ENCODE measurements at regions not wholly inside any gene's neighbourhood (a gene's known extent, or its start where the extent isn't known, plus 50 kb on each side); places are given as distances from the start of the nearest gene placed in this dataset.

DNA sequence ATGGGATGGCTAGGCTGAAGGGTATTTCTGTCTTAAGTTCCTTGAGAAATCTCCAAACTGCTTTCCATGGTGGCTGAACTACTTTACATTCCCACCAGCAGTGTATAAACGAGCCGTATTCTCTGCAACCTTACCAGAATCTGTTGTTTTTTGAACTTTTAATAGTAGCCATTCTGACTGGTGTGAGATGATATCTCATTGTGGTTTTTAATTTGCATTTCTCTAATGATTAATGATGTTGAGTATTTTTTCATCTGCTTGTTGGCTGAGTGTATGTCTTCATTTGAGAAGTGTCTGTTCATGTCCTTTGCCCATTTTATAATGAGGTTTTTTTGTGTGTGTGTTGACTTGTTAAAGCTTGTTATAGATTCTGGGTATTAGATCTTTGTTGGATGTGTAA lies 226.8 kb upstream of the IGFBP3 start:
- DNase-seq = no peak
- intact Hi-C loops (cut with DNase I, micrococcal nuclease) = no loop called here
- Mint-ChIP-seq H3K27me3 (no peaks in the 10 kb centered on the region), H3K4me3 (no peak overlapping the region), H3K27ac (no peak overlapping the region), H3K36me3 (ENCODE audit: low read depth) (no peaks in the 10 kb centered on the region), H3K4me1 (ENCODE audit: low read depth) (no peaks in the 10 kb centered on the region), H3K9me3 (peaks cover 2% of the 10 kb centered on the region)
- ATAC-seq (ENCODE audit: poor library complexity) = no peak
- Histone ChIP-seq H3K4me1 (ENCODE audit: insufficient read depth, low read length) (no peaks in the 10 kb centered on the region), H3K9me3 (ENCODE audit: control insufficient read depth in 1 of 2, insufficient read depth in 1 of 2, low read length in 2 of 2) (no peaks in the 10 kb centered on the region), H3K36me3 (ENCODE audit: insufficient read depth, low read length) (no peaks in the 10 kb centered on the region), H3K27me3 (ENCODE audit: control insufficient read depth in 1 of 2, insufficient read depth in 2 of 2, low read length in 2 of 2) (no peaks in the 10 kb centered on the region), H3K4me3 (ENCODE audit: low read length) (no peak overlapping the region), H3K27ac (ENCODE audit: low read depth in 1 of 2, low read length in 2 of 2) (no peak overlapping the region)
- no peak for TF ChIP-seq CTCF (IDR thresholded peaks at IDR 0.05)
- ChIA-PET CTCF (no interaction called here), POLR2A (no interaction called here)

- ATAC-seq (ENCODE audit: poor library complexity) = no peak
- no peak for TF ChIP-seq CTCF (IDR thresholded peaks at IDR 0.05)
- Histone ChIP-seq H3K27ac (ENCODE audit: low read depth in 1 of 2, low read length in 2 of 2) (no peak overlapping the region), H3K9me3 (ENCODE audit: control insufficient read depth in 1 of 2, insufficient read depth in 1 of 2, low read length in 2 of 2) (no peaks in the 10 kb centered on the region), H3K4me1 (ENCODE audit: insufficient read depth, low read length) (no peaks in the 10 kb centered on the region), H3K36me3 (ENCODE audit: insufficient read depth, low read length) (no peaks in the 10 kb centered on the region), H3K27me3 (ENCODE audit: control insufficient read depth in 1 of 2, insufficient read depth in 2 of 2, low read length in 2 of 2) (no peaks in the 10 kb centered on the region), H3K4me3 (ENCODE audit: low read length) (no peak overlapping the region)
- DNase-seq = no peak
- Mint-ChIP-seq H3K36me3 (ENCODE audit: low read depth) (no peaks in the 10 kb centered on the region), H3K27me3 (no peaks in the 10 kb centered on the region), H3K4me3 (no peak overlapping the region), H3K9me3 (no peaks in the 10 kb centered on the region), H3K27ac (no peak overlapping the region), H3K4me1 (ENCODE audit: low read depth) (no peaks in the 10 kb centered on the region)
- CTCF ChIA-PET = no interaction called here
- POLR2A ChIA-PET = no interaction called here
- intact Hi-C loops (cut with DNase I, micrococcal nuclease) = no loop called here
These were observed 225.6 kb upstream of the IGFBP3 start for GRCh38 chr7:46146454-46147255.

- TF ChIP-seq CTCF (IDR thresholded peaks at IDR 0.05) = no peak
- POLR2A ChIA-PET = no interaction called here
- intact Hi-C loops (cut with DNase I, micrococcal nuclease) = no loop called here
These were observed 224.3 kb upstream of the IGFBP3 start for GRCh38 chr7:46145412-46145811.

More at GRCh38 chr7:46145412-46145811, 224.3 kb upstream of the IGFBP3 start:
- Histone ChIP-seq H3K4me1 (ENCODE audit: insufficient read depth, low read length) (no peaks in the 10 kb centered on the region), H3K4me3 (ENCODE audit: low read length) (no peak overlapping the region), H3K9me3 (ENCODE audit: control insufficient read depth in 1 of 2, insufficient read depth in 1 of 2, low read length in 2 of 2) (no peaks in the 10 kb centered on the region), H3K27me3 (ENCODE audit: control insufficient read depth in 1 of 2, insufficient read depth in 2 of 2, low read length in 2 of 2) (no peaks in the 10 kb centered on the region), H3K36me3 (ENCODE audit: insufficient read depth, low read length) (no peaks in the 10 kb centered on the region), H3K27ac (ENCODE audit: low read depth in 1 of 2, low read length in 2 of 2) (no peak overlapping the region)
- H3K4me1 Mint-ChIP-seq (ENCODE audit: low read depth) = no peaks in the 10 kb centered on the region
- H3K27ac Mint-ChIP-seq = no peak overlapping the region
- ATAC-seq (ENCODE audit: poor library complexity) (no peak), DNase-seq (no peak)
- no peaks in the 10 kb centered on the region for H3K36me3 Mint-ChIP-seq (ENCODE audit: low read depth)
- CTCF ChIA-PET = no interaction called here
- no peaks in the 10 kb centered on the region for H3K27me3 Mint-ChIP-seq
- H3K4me3 Mint-ChIP-seq = no peak overlapping the region
- no peaks in the 10 kb centered on the region for H3K9me3 Mint-ChIP-seq

All from CD4-positive, alpha-beta T cell (primary cell).